ENCODE measurements at regions not wholly inside any gene's neighbourhood (a gene's known extent, or its start where the extent isn't known, plus 50 kb on each side); places are given as distances from the start of the nearest gene placed in this dataset.

- Mint-ChIP-seq H3K27ac (ENCODE audit: unreplicated experiment) (no peak overlapping the region), H3K27me3 (ENCODE audit: unreplicated experiment) (no peaks in the 10 kb centered on the region), H3K36me3 (ENCODE audit: unreplicated experiment) (peaks cover 12% of the 10 kb centered on the region), H3K4me3 (ENCODE audit: unreplicated experiment) (no peak overlapping the region), H3K9me3 (ENCODE audit: unreplicated experiment) (peaks cover 2% of the 10 kb centered on the region), H3K4me1 (ENCODE audit: low read depth, unreplicated experiment) (no peaks in the 10 kb centered on the region)
- no peak for TF ChIP-seq CTCF (IDR thresholded peaks at IDR 0.05; ENCODE audit: partially characterized antibody, unreplicated experiment)
- no peak for DNase-seq
These were observed 698.9 kb downstream of the DIPK2A start for GRCh38 chr3:144670571-144670970.

- H3K9me3 Mint-ChIP-seq (ENCODE audit: unreplicated experiment), result no peaks in the 10 kb centered on the region
- H3K27ac Mint-ChIP-seq (ENCODE audit: unreplicated experiment), result no peak overlapping the region
- no peaks in the 10 kb centered on the region for H3K36me3 Mint-ChIP-seq (ENCODE audit: unreplicated experiment)
- no peak for DNase-seq
- H3K4me3 Mint-ChIP-seq (ENCODE audit: unreplicated experiment), result no peak overlapping the region
- H3K4me1 Mint-ChIP-seq (ENCODE audit: low read depth, unreplicated experiment), result no peaks in the 10 kb centered on the region
- no peak for TF ChIP-seq CTCF (IDR thresholded peaks at IDR 0.05; ENCODE audit: partially characterized antibody, unreplicated experiment)
- H3K27me3 Mint-ChIP-seq (ENCODE audit: unreplicated experiment), result no peaks in the 10 kb centered on the region
These were observed 705.5 kb downstream of the DIPK2A start for GRCh38 chr3:144677103-144677502.

DNA sequence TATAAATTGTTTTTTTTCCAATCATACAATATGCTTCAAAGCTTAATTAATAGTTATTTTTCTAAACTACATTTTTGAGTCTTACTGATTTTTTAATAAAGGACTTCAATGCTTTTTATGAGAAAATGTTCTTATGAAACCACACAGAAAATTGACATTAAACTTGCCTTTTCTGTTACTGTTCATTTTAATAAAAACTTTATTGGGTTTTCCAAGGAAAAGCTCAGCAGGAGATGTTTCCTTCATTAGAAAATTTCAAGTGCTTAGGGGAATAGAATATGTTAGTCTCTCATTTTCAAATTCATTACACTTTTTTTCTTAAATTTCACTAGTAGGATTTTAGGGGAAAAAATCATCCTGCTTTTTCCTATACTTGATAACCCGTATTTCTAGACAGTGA lies 711.4 kb downstream of the DIPK2A start:
- TF ChIP-seq CTCF (IDR thresholded peaks at IDR 0.05; ENCODE audit: partially characterized antibody, unreplicated experiment), result no peak
- no peak overlapping the region for H3K27ac Mint-ChIP-seq (ENCODE audit: unreplicated experiment)
- H3K4me3 Mint-ChIP-seq (ENCODE audit: unreplicated experiment), result no peak overlapping the region
- no peaks in the 10 kb centered on the region for H3K4me1 Mint-ChIP-seq (ENCODE audit: low read depth, unreplicated experiment)
- H3K9me3 Mint-ChIP-seq (ENCODE audit: unreplicated experiment), result peaks cover 2% of the 10 kb centered on the region
- no peak for DNase-seq
- H3K27me3 Mint-ChIP-seq (ENCODE audit: unreplicated experiment), result no peaks in the 10 kb centered on the region
- no peaks in the 10 kb centered on the region for H3K36me3 Mint-ChIP-seq (ENCODE audit: unreplicated experiment)

DNA sequence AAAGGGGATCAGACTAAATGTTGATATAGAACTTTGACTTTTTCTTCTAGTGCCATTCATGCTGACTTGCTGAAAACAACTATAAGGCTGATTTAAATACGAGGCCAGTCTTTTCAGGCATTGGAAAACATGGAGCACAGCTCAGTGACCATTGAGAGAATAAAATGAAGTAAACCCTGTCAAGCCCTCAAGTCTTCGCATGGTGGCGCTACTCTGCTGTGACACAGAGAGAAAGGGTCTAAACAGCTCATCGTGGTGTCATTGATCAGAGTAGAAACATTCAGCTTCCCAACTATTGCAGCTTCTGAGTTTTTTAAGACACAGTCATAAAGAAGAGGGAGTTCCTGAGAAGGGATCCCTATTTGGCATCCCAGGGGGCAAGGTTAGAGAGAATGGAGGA lies 716.2 kb downstream of the DIPK2A start:
- DNase-seq, result no peak
- H3K27ac Mint-ChIP-seq (ENCODE audit: unreplicated experiment), result no peak overlapping the region
- H3K4me3 Mint-ChIP-seq (ENCODE audit: unreplicated experiment), result no peak overlapping the region
- no peak for TF ChIP-seq CTCF (IDR thresholded peaks at IDR 0.05; ENCODE audit: partially characterized antibody, unreplicated experiment)
- no peaks in the 10 kb centered on the region for H3K36me3 Mint-ChIP-seq (ENCODE audit: unreplicated experiment)
- H3K9me3 Mint-ChIP-seq (ENCODE audit: unreplicated experiment), result peaks cover 2% of the 10 kb centered on the region
- H3K27me3 Mint-ChIP-seq (ENCODE audit: unreplicated experiment), result no peaks in the 10 kb centered on the region
- H3K4me1 Mint-ChIP-seq (ENCODE audit: low read depth, unreplicated experiment), result no peaks in the 10 kb centered on the region

DNA sequence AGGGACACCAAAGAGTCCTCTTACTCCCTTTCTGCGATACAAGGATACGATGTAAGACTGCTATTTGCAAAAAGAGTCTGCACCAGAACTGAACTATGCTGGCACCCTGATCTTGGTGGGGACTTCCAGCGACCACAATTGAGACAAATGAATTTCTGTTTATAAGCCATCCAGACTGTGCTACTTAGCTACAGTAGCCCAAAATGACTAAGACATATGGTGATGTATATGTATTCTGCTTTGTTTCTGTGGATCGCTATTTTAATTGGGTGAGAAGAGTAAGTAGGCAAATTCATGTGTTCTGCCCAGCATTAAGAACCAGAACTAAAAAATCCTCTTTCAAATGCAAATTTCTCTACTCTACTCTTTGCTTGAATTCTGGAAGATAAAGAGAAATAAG lies 720.9 kb downstream of the DIPK2A start:
- no peak for DNase-seq
- Mint-ChIP-seq H3K9me3 (ENCODE audit: unreplicated experiment) (peaks cover 2% of the 10 kb centered on the region), H3K27ac (ENCODE audit: unreplicated experiment) (no peak overlapping the region)

More for the DNA sequence above, 720.9 kb downstream of the DIPK2A start:
- H3K4me3 Mint-ChIP-seq (ENCODE audit: unreplicated experiment), result no peak overlapping the region
- TF ChIP-seq CTCF (IDR thresholded peaks at IDR 0.05; ENCODE audit: partially characterized antibody, unreplicated experiment), result no peak
- no peaks in the 10 kb centered on the region for H3K36me3 Mint-ChIP-seq (ENCODE audit: unreplicated experiment)
- no peaks in the 10 kb centered on the region for H3K4me1 Mint-ChIP-seq (ENCODE audit: low read depth, unreplicated experiment)
- H3K27me3 Mint-ChIP-seq (ENCODE audit: unreplicated experiment), result no peaks in the 10 kb centered on the region

All from glutamatergic neuron (in vitro differentiated cells).